H9 (cell line): ENCODE measurements at regions not wholly inside any gene's neighbourhood (a gene's known extent, or its start where the extent isn't known, plus 50 kb on each side); places are given as distances from the start of the nearest gene placed in this dataset.

Experiments used
- DNase-seq: peaks from one replicate; pipeline ENCODE4 v3.0.0-alpha.2; 2017
- H2AFZ ChIP-seq: one replicate; pipeline ENCODE4 v1.6.1; 2013; ENCODE audit warnings: mild to moderate bottlenecking, low read length, control low read depth, moderate library complexity
- H2AK5ac ChIP-seq: 2 replicates; pipeline ENCODE4 v1.6.1; 2013; ENCODE audit warnings: low read length, control low read depth, mixed read lengths; ENCODE audit not compliant: insufficient read length
- H2BK120ac ChIP-seq: one replicate; pipeline ENCODE4 v1.6.1; 2013; ENCODE audit warnings: low read depth, mild to moderate bottlenecking, low read length, control low read depth, inconsistent platforms; ENCODE audit not compliant: poor library complexity, severe bottlenecking
- H2BK12ac ChIP-seq: 2 replicates; pipeline ENCODE4 v1.6.1; 2013; ENCODE audit warnings: low read length, control low read depth, mixed read lengths, low read depth; ENCODE audit not compliant: insufficient read length
- H2BK15ac ChIP-seq: 2 replicates; pipeline ENCODE4 v1.6.1; 2013; ENCODE audit warnings: low read depth, low read length, control low read depth
- H2BK20ac ChIP-seq: one replicate; pipeline ENCODE4 v1.6.1; 2013; ENCODE audit warnings: low read depth, mild to moderate bottlenecking, low read length, control low read depth, inconsistent platforms; ENCODE audit not compliant: poor library complexity, severe bottlenecking
- H2BK5ac ChIP-seq: 2 replicates; pipeline ENCODE4 v1.6.1; 2013; ENCODE audit warnings: low read length, control low read depth, mixed read lengths; ENCODE audit not compliant: insufficient read length
- H3K14ac ChIP-seq: 2 replicates; pipeline ENCODE4 v1.6.1; 2013; ENCODE audit warnings: low read length, control low read depth; ENCODE audit not compliant: insufficient read depth
- H3K18ac ChIP-seq: 2 replicates; pipeline ENCODE4 v1.6.1; 2013; ENCODE audit warnings: low read depth, mild to moderate bottlenecking, mixed read lengths, low read length, control low read depth; ENCODE audit not compliant: insufficient read length
- H3K23ac ChIP-seq: 2 replicates; pipeline ENCODE4 v1.6.1; 2013; ENCODE audit warnings: low read length, control low read depth, mixed read lengths, low read depth; ENCODE audit not compliant: insufficient read length
- H3K23me2 ChIP-seq: 2 replicates; pipeline ENCODE4 v1.6.1; 2013; ENCODE audit warnings: low read depth, mild to moderate bottlenecking, mixed read lengths, low read length, control low read depth; ENCODE audit not compliant: insufficient read length, poor library complexity, severe bottlenecking
- H3K27ac ChIP-seq: 2 replicates; pipeline ENCODE4 v1.5.1; 2013; ENCODE audit warnings: low read length, control low read depth, mixed read lengths, low read depth; ENCODE audit not compliant: insufficient read length
- H3K27me3 ChIP-seq: 2 replicates; pipeline ENCODE4 v1.6.1; 2013; ENCODE audit warnings: low read length, control low read depth, inconsistent platforms; ENCODE audit not compliant: insufficient read depth
- H3K4ac ChIP-seq: 2 replicates; pipeline ENCODE4 v1.6.1; 2013; ENCODE audit warnings: low read depth, mild to moderate bottlenecking, control low read depth, inconsistent platforms, low read length, moderate library complexity
- H3K4me1 ChIP-seq: 2 replicates; pipeline ENCODE4 v1.6.1; 2013; ENCODE audit warnings: low read length, control low read depth, inconsistent platforms; ENCODE audit not compliant: insufficient read depth
- H3K4me2 ChIP-seq: 2 replicates; pipeline ENCODE4 v1.6.1; 2013; ENCODE audit warnings: low read length, control low read depth, mixed read lengths; ENCODE audit not compliant: insufficient read length, insufficient read depth
- H3K56ac ChIP-seq: 2 replicates; pipeline ENCODE4 v1.6.1; 2013; ENCODE audit warnings: low read depth, mild to moderate bottlenecking, mixed read lengths, low read length, control low read depth; ENCODE audit not compliant: insufficient read length
- H3K79me1 ChIP-seq: 2 replicates; pipeline ENCODE4 v1.6.1; 2013; ENCODE audit warnings: low read depth, mild to moderate bottlenecking, moderate library complexity, low read length, control low read depth, inconsistent platforms; ENCODE audit not compliant: insufficient read depth, poor library complexity, severe bottlenecking
- H3K79me2 ChIP-seq: 2 replicates; pipeline ENCODE4 v1.6.1; 2013; ENCODE audit warnings: low read length, control low read depth, inconsistent platforms; ENCODE audit not compliant: insufficient read depth
- H3K9ac ChIP-seq: 2 replicates; pipeline ENCODE4 v1.6.1; 2013; ENCODE audit warnings: low read length, control low read depth, mixed read lengths; ENCODE audit not compliant: insufficient read length; ENCODE audit errors: extremely low read depth
- H3K9me3 ChIP-seq: one replicate; pipeline ENCODE4 v1.6.1; 2013; ENCODE audit warnings: low read depth, low read length, inconsistent platforms; ENCODE audit not compliant: control insufficient read depth
- H3T11ph ChIP-seq: one replicate; pipeline ENCODE4 v1.6.1; 2013; ENCODE audit warnings: mild to moderate bottlenecking, low read length, control low read depth, inconsistent platforms
- H4K20me1 ChIP-seq: one replicate; pipeline ENCODE4 v1.6.1; 2013; ENCODE audit not compliant: control insufficient read depth, insufficient read length, insufficient read depth
- H4K5ac ChIP-seq: 2 replicates; pipeline ENCODE4 v1.6.1; 2013; ENCODE audit warnings: low read depth, mild to moderate bottlenecking, mixed read lengths, low read length, control low read depth; ENCODE audit not compliant: insufficient read length
- H4K8ac ChIP-seq: replicated peaks from 2 replicates; pipeline ENCODE4 v1.6.1; 2013; ENCODE audit warnings: low read length, control low read depth, mixed read lengths, low read depth; ENCODE audit not compliant: insufficient read length
- H4K91ac ChIP-seq: 2 replicates; pipeline ENCODE4 v1.6.1; 2013; ENCODE audit warnings: low read depth, mild to moderate bottlenecking, moderate library complexity, mixed read lengths, low read length, control low read depth; ENCODE audit not compliant: insufficient read length
- H3K27ac Mint-ChIP-seq, 3 experiments: 2 replicates in 2 of 3; 3 replicates in 1 of 3; pipeline ENCODE4 v1.8.0; 2020 to 2021; ENCODE audit warnings: mixed read lengths in 3 of 3, mild to moderate bottlenecking in 1 of 3, moderate library complexity in 1 of 3
- H3K27me3 Mint-ChIP-seq: 2 replicates; pipeline ENCODE4 v1.8.0; 2021; ENCODE audit warnings: low read depth, mild to moderate bottlenecking, moderate library complexity, mixed read lengths
- H3K36me3 Mint-ChIP-seq, 3 experiments: 2 replicates in 2 of 3; 3 replicates in 1 of 3; pipeline ENCODE4 v1.8.0; 2020 to 2021; ENCODE audit warnings: low read depth in 3 of 3, mixed read lengths in 3 of 3; ENCODE audit not compliant: insufficient read depth in 1 of 3
- H3K4me1 Mint-ChIP-seq, 2 experiments: 2 replicates each; pipeline ENCODE4 v1.8.0; 2020; ENCODE audit warnings: mixed read lengths in 2 of 2
- H3K4me3 Mint-ChIP-seq, 2 experiments: 2 replicates in 1 of 2; 3 replicates in 1 of 2; pipeline ENCODE4 v1.8.0; 2020 to 2021; ENCODE audit warnings: mild to moderate bottlenecking in 2 of 2, mixed read lengths in 2 of 2, moderate library complexity in 1 of 2
- H3K9me3 Mint-ChIP-seq, 2 experiments: 2 replicates in 1 of 2; 3 replicates in 1 of 2; pipeline ENCODE4 v1.8.0; 2020; ENCODE audit warnings: mild to moderate bottlenecking in 2 of 2, mixed read lengths in 2 of 2, moderate library complexity in 1 of 2
- CTCF ChIP-seq: fragments of 200-600 bp; sonication (generic); conservative IDR thresholded peaks from 3 replicates; pipeline ENCODE4 v1.8.0; 2021; ENCODE audit warnings: antibody characterized with exemption, mild to moderate bottlenecking
- WGBS: extraction: QIAGEN DNeasy Blood & Tissue Kit; methylation state at CpG from one replicate; pipeline ENCODE4 v1.1.7; 2013; ENCODE audit warnings: missing lambda C conversion rate, low lambda C conversion rate, mixed read lengths; ENCODE audit not compliant: insufficient read length; ENCODE audit errors: extremely low coverage; 5-methylcytosine and 5-hydroxymethylcytosine counted together

- no peak overlapping the region for H2BK5ac ChIP-seq
- H3T11ph ChIP-seq = no peak overlapping the region
- no peaks in the 10 kb centered on the region for H3K27me3 ChIP-seq
- no peaks in the 10 kb centered on the region for H3K79me1 ChIP-seq
- H3K23ac ChIP-seq = no peak overlapping the region
- no peak overlapping the region for H2BK12ac ChIP-seq
- no peak overlapping the region for H3K18ac ChIP-seq
- no peak overlapping the region for H3K56ac ChIP-seq
- no peak overlapping the region for H2BK15ac ChIP-seq
- no CpG with 5 or more reads among the region's 6 CpGs for WGBS
- H2BK120ac ChIP-seq = no peak overlapping the region
- H4K5ac ChIP-seq = no peak overlapping the region
- no peak overlapping the region for H3K14ac ChIP-seq
- no peaks in the 10 kb centered on the region for H3K79me2 ChIP-seq
- Mint-ChIP-seq H3K27ac (no peak overlapping the region), H3K4me1 (peaks cover 25 to 26% of the 10 kb centered on the region in 2 experiments), H3K4me3 (no peak overlapping the region), H3K9me3 (no peaks in the 10 kb centered on the region), H3K36me3 (no peaks in the 10 kb centered on the region; a peak in 1 of 7 replicates), H3K27me3 (no peaks in the 10 kb centered on the region)
- H2BK20ac ChIP-seq = no peak overlapping the region
- no peak overlapping the region for H2AFZ ChIP-seq
- no peak overlapping the region for H3K9ac ChIP-seq
- H2AK5ac ChIP-seq = no peak overlapping the region
- H3K9me3 ChIP-seq = no peaks in the 10 kb centered on the region
- no peak overlapping the region for H4K91ac ChIP-seq
- no peaks in the 10 kb centered on the region for H4K20me1 ChIP-seq
- TF ChIP-seq CTCF = no peak
- H3K23me2 ChIP-seq = no peaks in the 10 kb centered on the region
- H3K4me2 ChIP-seq = no peak overlapping the region
- H3K4ac ChIP-seq = no peak overlapping the region
- no peak overlapping the region for H3K27ac ChIP-seq
- peaks cover 3% of the 10 kb centered on the region; the same call in 1 of the 2 replicates for H3K4me1 ChIP-seq
- no peak overlapping the region for H4K8ac ChIP-seq
- no peak for DNase-seq
These were observed 163.9 kb upstream of the CLINT1 start for GRCh38 chr5:158022837-158023236.
